ENCODE measurements at regions not wholly inside any gene's neighbourhood (a gene's known extent, or its start where the extent isn't known, plus 50 kb on each side); places are given as distances from the start of the nearest gene placed in this dataset.

- Histone ChIP-seq H4K20me1 (ENCODE audit: control insufficient read depth, insufficient read depth, low read length, poor library complexity, severe bottlenecking) (no peaks in the 10 kb centered on the region), H3K9me3 (ENCODE audit: control extremely low read depth in 1 of 3, control insufficient read depth in 2 of 3, insufficient read depth in 1 of 3, low read length in 2 of 3) (peaks cover 0 to 5% (median 0%) of the 10 kb centered on the region in 3 donors), H3K36me3 (replicated peaks in 1 of 2; ENCODE audit: control extremely low read depth in 1 of 2, control insufficient read depth in 1 of 2, extremely low read depth in 1 of 2, insufficient read depth in 2 of 2, low read length in 1 of 2) (no peaks in the 10 kb centered on the region), H3K27me3 (replicated peaks in 1 of 4; ENCODE audit: control extremely low read depth in 1 of 4, control insufficient read depth in 3 of 4, insufficient read depth in 4 of 4, low read length in 3 of 4) (peaks cover 0 to 17% (median 12%) of the 10 kb centered on the region in 4 experiments), H3K27ac (ENCODE audit: low read length in 2 of 2) (no peak overlapping the region), H3K4me3 (ENCODE audit: control extremely low read depth in 1 of 5, extremely low read depth in 1 of 5, insufficient read depth in 1 of 5, low read depth in 2 of 5, low read length in 4 of 5) (no peak overlapping the region), H3K4me2 (replicated peaks; ENCODE audit: low read depth, low read length, poor library complexity, severe bottlenecking) (no peak overlapping the region), H3K9ac (ENCODE audit: low read length) (no peak overlapping the region), H2AFZ (ENCODE audit: insufficient read depth, low read depth, low read length, poor library complexity, severe bottlenecking) (no peak overlapping the region), H3K4me1 (ENCODE audit: control insufficient read depth in 2 of 2, insufficient read depth in 2 of 2, low read length in 2 of 2) (no peaks in the 10 kb centered on the region), H3K79me2 (ENCODE audit: control insufficient read depth, insufficient read depth, low read length) (no peaks in the 10 kb centered on the region)
- no peak for TF ChIP-seq EZH2 (IDR thresholded peaks at IDR 0.05; ENCODE audit: borderline replicate concordance, insufficient read depth, low read depth, low read length, poor library complexity, severe bottlenecking)
- TF ChIP-seq CTCF (IDR thresholded peaks at IDR 0.05) = no peak
- intact Hi-C loops (cut with micrococcal nuclease) = loop anchor here (2.0 to 5.0 kb wide), 4 partner anchors 41 to 647 kb away; partner anchors contain the start of genes CDC73 and RGS2
- POLR2A ChIA-PET = no interaction called here
- ATAC-seq (ENCODE audit: low read depth) = no peak
- no peak overlapping the region for H3K27ac Mint-ChIP-seq
- no peaks in the 10 kb centered on the region for H3K4me1 Mint-ChIP-seq
- 85% methylated on average over 1 of the region's 3 CpGs for WGBS (ENCODE audit: insufficient coverage)
- CTCF ChIA-PET = interaction anchor here (0.7 to 6.5 kb wide), 14 partner anchors 13 to 556 kb away, joined by 3 to 188 read pairs (median 11); partner anchors contain the start of gene RGS2
- no peak for DNase-seq
- H3K9me3 Mint-ChIP-seq (ENCODE audit: insufficient read depth) = no peaks in the 10 kb centered on the region
- H3K4me3 Mint-ChIP-seq = no peak overlapping the region
- peaks cover 16% of the 10 kb centered on the region for H3K27me3 Mint-ChIP-seq
These were observed 99.6 kb upstream of the RGS1 start for GRCh38 chr1:192475970-192476369.

GRCh38 chr1:192476802-192477298 is 98.7 kb upstream of the RGS1 start:
- no peak overlapping the region for H2AFZ ChIP-seq (ENCODE audit: insufficient read depth, low read depth, low read length, poor library complexity, severe bottlenecking)
- peaks cover 0 to 17% (median 12%) of the 10 kb centered on the region in 4 experiments for H3K27me3 ChIP-seq (replicated peaks in 1 of 4; ENCODE audit: control extremely low read depth in 1 of 4, control insufficient read depth in 3 of 4, insufficient read depth in 4 of 4, low read length in 3 of 4)
- H3K79me2 ChIP-seq (ENCODE audit: control insufficient read depth, insufficient read depth, low read length) = no peaks in the 10 kb centered on the region
- TF ChIP-seq CTCF (IDR thresholded peaks at IDR 0.05) (no peak), EZH2 (IDR thresholded peaks at IDR 0.05; ENCODE audit: borderline replicate concordance, insufficient read depth, low read depth, low read length, poor library complexity, severe bottlenecking) (no peak)
- H3K9me3 ChIP-seq (ENCODE audit: control extremely low read depth in 1 of 3, control insufficient read depth in 2 of 3, insufficient read depth in 1 of 3, low read length in 2 of 3) = peaks cover 0 to 5% (median 0%) of the 10 kb centered on the region in 3 donors
- no peak overlapping the region for H3K9ac ChIP-seq (ENCODE audit: low read length)
- Mint-ChIP-seq H3K27ac (no peak overlapping the region), H3K9me3 (ENCODE audit: insufficient read depth) (no peaks in the 10 kb centered on the region), H3K4me3 (no peak overlapping the region), H3K27me3 (peaks cover 16% of the 10 kb centered on the region), H3K4me1 (no peaks in the 10 kb centered on the region)
- no peaks in the 10 kb centered on the region for H3K4me1 ChIP-seq (ENCODE audit: control insufficient read depth in 2 of 2, insufficient read depth in 2 of 2, low read length in 2 of 2)
- 92% methylated on average over 11 of the region's 12 CpGs for WGBS (ENCODE audit: insufficient coverage)
- DNase-seq (peak; percentile 12), ATAC-seq (ENCODE audit: low read depth) (no peak)
- no peak overlapping the region for H3K4me3 ChIP-seq (ENCODE audit: control extremely low read depth in 1 of 5, extremely low read depth in 1 of 5, insufficient read depth in 1 of 5, low read depth in 2 of 5, low read length in 4 of 5)
- no peaks in the 10 kb centered on the region for H3K36me3 ChIP-seq (replicated peaks in 1 of 2; ENCODE audit: control extremely low read depth in 1 of 2, control insufficient read depth in 1 of 2, extremely low read depth in 1 of 2, insufficient read depth in 2 of 2, low read length in 1 of 2)
- no peak overlapping the region for H3K4me2 ChIP-seq (replicated peaks; ENCODE audit: low read depth, low read length, poor library complexity, severe bottlenecking)
- CTCF ChIA-PET = interaction anchor here (0.9 to 6.5 kb wide), 32 partner anchors 13 to 582 kb away, joined by 3 to 188 read pairs (median 6); partner anchors contain the start of genes RGS2, RO60 and UCHL5
- no peaks in the 10 kb centered on the region for H4K20me1 ChIP-seq (ENCODE audit: control insufficient read depth, insufficient read depth, low read length, poor library complexity, severe bottlenecking)
- POLR2A ChIA-PET = no interaction called here
- intact Hi-C loops (cut with micrococcal nuclease) = loop anchor here (1.0 to 5.0 kb wide), 6 partner anchors 40 to 646 kb away; partner anchors contain the start of genes CDC73 and RGS2
- H3K27ac ChIP-seq (ENCODE audit: low read length in 2 of 2) = no peak overlapping the region

Data from B cell (primary cell).